Spleen (tissue), 7 donors: ENCODE measurements at regions not wholly inside any gene's neighbourhood (a gene's known extent, or its start where the extent isn't known, plus 50 kb on each side); places are given as distances from the start of the nearest gene placed in this dataset.

Experiments
- POLR2A ChIP-seq, 3 donors: fragments of 450-650 bp; IDR thresholded peaks; one replicate each; pipeline ENCODE4 v1.5.1; 2017; ENCODE audit warnings: antibody characterized with exemption in 3 of 3, mild to moderate bottlenecking in 1 of 3
- POLR2AphosphoS5 ChIP-seq, 3 donors: sonication (generic); formaldehyde crosslinking; IDR thresholded peaks; one replicate each; pipeline ENCODE4 v1.5.1; 2017; ENCODE audit warnings: antibody characterized with exemption in 3 of 3
- TF ChIP-seq, protein P1 (sequence below), 11 experiments: fragments of 200-600 bp in 7 of 11; fragments of 450-650 bp in 4 of 11; sonication (generic) in 4 of 11; IDR thresholded peaks in 8 of 11; conservative IDR thresholded peaks in 3 of 11; 1 replicate in 7 of 11; 2 replicates in 4 of 11; pipeline versions ENCODE4 v1.4.0 to v1.8.0; 2016 to 2021; ENCODE audit warnings: antibody characterized with exemption in 11 of 11, inconsistent platforms in 4 of 11, mild to moderate bottlenecking in 1 of 11
- donor health status: DM: no; HTN: no; CAD: no; lungs with moderate emphysema.
- donor health status: DM: no; HTN: no; CAD: no.
- donor health status: DM: no; HTN: no; CAD: no.

DNA sequence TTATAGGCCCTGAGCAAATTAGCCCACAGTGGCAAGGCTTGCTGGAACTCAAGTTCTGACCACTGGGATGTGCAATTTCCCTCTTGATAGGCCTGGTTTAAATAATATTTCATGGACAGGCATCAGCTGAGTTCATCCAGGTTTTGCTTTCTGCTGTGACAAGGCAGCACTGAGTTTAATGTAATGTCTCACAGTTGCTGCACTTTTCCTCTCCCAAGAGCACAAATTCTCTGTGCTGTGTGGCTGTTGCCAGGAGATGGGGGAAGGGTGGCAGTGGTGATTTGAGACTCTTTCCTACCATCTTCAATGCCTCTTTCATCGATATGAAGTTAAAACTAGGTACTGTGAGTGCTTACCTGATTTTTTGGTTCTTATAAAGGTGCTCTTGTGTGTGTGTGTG lies 272.8 kb upstream of the STXBP6 start:
- no peak for TF ChIP-seq POLR2A (IDR thresholded peaks at IDR 0.05)
- TF ChIP-seq, protein P1, sequence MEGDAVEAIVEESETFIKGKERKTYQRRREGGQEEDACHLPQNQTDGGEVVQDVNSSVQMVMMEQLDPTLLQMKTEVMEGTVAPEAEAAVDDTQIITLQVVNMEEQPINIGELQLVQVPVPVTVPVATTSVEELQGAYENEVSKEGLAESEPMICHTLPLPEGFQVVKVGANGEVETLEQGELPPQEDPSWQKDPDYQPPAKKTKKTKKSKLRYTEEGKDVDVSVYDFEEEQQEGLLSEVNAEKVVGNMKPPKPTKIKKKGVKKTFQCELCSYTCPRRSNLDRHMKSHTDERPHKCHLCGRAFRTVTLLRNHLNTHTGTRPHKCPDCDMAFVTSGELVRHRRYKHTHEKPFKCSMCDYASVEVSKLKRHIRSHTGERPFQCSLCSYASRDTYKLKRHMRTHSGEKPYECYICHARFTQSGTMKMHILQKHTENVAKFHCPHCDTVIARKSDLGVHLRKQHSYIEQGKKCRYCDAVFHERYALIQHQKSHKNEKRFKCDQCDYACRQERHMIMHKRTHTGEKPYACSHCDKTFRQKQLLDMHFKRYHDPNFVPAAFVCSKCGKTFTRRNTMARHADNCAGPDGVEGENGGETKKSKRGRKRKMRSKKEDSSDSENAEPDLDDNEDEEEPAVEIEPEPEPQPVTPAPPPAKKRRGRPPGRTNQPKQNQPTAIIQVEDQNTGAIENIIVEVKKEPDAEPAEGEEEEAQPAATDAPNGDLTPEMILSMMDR (IDR thresholded peaks at IDR 0.05 in 8 of 11, conservative IDR thresholded peaks at IDR 0.05 in 3 of 11) = no peak
- no peak for TF ChIP-seq POLR2AphosphoS5 (IDR thresholded peaks at IDR 0.05)
